Lung (tissue), 11 donors: ENCODE measurements at regions not wholly inside any gene's neighbourhood (a gene's known extent, or its start where the extent isn't known, plus 50 kb on each side); places are given as distances from the start of the nearest gene placed in this dataset.

Experiments
- ATAC-seq: fragments of 200-7000 bp; cut with Tn5 transposase; one replicate; pipeline ENCODE4 v1.9.1; 2020; ENCODE audit warnings: moderate number of reproducible peaks; ENCODE audit not compliant: insufficient read depth, low FRiP score
- DNase-seq, 3 donors: peaks; one replicate each; pipeline ENCODE4 v3.0.0-alpha.2; 2013 to 2017
- H3K27ac ChIP-seq, 2 donors: one replicate each; pipeline ENCODE4 v1.5.1; 2013; ENCODE audit warnings: mild to moderate bottlenecking in 2 of 2, moderate library complexity in 2 of 2, control low read depth in 1 of 2, inconsistent platforms in 1 of 2, low read depth in 1 of 2, low read length in 1 of 2
- H3K27me3 ChIP-seq, 3 donors: one replicate each; pipeline ENCODE4 v1.5.1; 2013; ENCODE audit warnings: low read length in 2 of 3; ENCODE audit not compliant: control insufficient read depth in 3 of 3, insufficient read depth in 3 of 3
- H3K36me3 ChIP-seq, 4 donors: one replicate each; pipeline ENCODE4 v1.5.1; 2013; ENCODE audit warnings: low read length in 4 of 4, mild to moderate bottlenecking in 1 of 4, moderate library complexity in 1 of 4; ENCODE audit not compliant: control insufficient read depth in 4 of 4, insufficient read depth in 4 of 4
- H3K4me1 ChIP-seq, 5 donors: one replicate each; pipeline ENCODE4 v1.5.1; 2013; ENCODE audit warnings: low read length in 5 of 5, mild to moderate bottlenecking in 2 of 5, moderate library complexity in 1 of 5; ENCODE audit not compliant: control insufficient read depth in 5 of 5, insufficient read depth in 5 of 5
- H3K4me3 ChIP-seq: one replicate; pipeline ENCODE4 v1.5.1; 2013; ENCODE audit warnings: mild to moderate bottlenecking, control low read depth, moderate library complexity
- H3K9ac ChIP-seq, 2 donors: one replicate each; pipeline ENCODE4 v1.5.1; 2013; ENCODE audit warnings: low read length in 2 of 2, control low read depth in 1 of 2; ENCODE audit not compliant: insufficient read depth in 1 of 2
- H3K9me3 ChIP-seq, 4 donors: one replicate each; pipeline ENCODE4 v1.5.1; 2013; ENCODE audit warnings: low read length in 3 of 4, mild to moderate bottlenecking in 1 of 4, moderate library complexity in 1 of 4; ENCODE audit not compliant: control insufficient read depth in 4 of 4, insufficient read depth in 3 of 4
- WGBS, 2 donors: extraction: QIAGEN DNeasy Blood & Tissue Kit; methylation state at CpG; one replicate each; pipeline ENCODE4 v1.1.7; 2013; 5-methylcytosine and 5-hydroxymethylcytosine counted together
- TF ChIP-seq, protein P1 (sequence below): IDR thresholded peaks from 2 replicates; pipeline ENCODE4 v1.5.1; 2012; ENCODE audit warnings: mild to moderate bottlenecking; ENCODE audit errors: control extremely low read depth, extremely low read depth
- donor health status: control.
- donor health status: control.
- donor health status: Bipolar disorder and iron deficiency.
- donor health status: healthy.
- donor health status: DM: yes; HTN: yes; CAD: no.

DNA sequence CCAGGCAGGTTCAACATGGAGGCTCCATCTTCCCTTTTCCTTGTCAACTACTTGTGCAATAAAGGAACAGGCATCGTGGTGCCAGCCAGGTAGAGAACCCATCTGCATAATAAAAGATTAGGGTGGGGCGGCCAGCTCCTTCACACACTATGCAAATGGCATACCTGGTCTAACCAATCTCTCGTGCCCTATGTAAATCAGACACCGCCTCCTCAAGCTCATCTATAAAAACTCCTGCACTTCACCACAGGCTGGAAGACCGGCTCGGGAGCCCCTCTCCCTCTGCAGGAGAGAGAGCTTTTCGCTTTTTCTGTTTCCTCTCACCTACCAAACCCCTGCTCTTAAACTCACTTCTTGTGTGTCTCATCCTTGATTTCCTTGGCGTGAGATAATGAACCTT lies 244.3 kb upstream of the PUM3 start:
- ATAC-seq = no peak
- TF ChIP-seq, protein P1, sequence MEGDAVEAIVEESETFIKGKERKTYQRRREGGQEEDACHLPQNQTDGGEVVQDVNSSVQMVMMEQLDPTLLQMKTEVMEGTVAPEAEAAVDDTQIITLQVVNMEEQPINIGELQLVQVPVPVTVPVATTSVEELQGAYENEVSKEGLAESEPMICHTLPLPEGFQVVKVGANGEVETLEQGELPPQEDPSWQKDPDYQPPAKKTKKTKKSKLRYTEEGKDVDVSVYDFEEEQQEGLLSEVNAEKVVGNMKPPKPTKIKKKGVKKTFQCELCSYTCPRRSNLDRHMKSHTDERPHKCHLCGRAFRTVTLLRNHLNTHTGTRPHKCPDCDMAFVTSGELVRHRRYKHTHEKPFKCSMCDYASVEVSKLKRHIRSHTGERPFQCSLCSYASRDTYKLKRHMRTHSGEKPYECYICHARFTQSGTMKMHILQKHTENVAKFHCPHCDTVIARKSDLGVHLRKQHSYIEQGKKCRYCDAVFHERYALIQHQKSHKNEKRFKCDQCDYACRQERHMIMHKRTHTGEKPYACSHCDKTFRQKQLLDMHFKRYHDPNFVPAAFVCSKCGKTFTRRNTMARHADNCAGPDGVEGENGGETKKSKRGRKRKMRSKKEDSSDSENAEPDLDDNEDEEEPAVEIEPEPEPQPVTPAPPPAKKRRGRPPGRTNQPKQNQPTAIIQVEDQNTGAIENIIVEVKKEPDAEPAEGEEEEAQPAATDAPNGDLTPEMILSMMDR = no peak
- 85 to 88% methylated on average over 8 of the region's 8 CpGs for WGBS, 2 donors
- H3K4me3 ChIP-seq = no peak overlapping the region
- H3K36me3 ChIP-seq = no peaks in the 10 kb centered on the region
- H3K9me3 ChIP-seq = no peaks in the 10 kb centered on the region
- H3K27me3 ChIP-seq = no peaks in the 10 kb centered on the region
- DNase-seq = no peak
- no peak overlapping the region for H3K9ac ChIP-seq
- no peak overlapping the region for H3K27ac ChIP-seq
- no peaks in the 10 kb centered on the region for H3K4me1 ChIP-seq

DNA sequence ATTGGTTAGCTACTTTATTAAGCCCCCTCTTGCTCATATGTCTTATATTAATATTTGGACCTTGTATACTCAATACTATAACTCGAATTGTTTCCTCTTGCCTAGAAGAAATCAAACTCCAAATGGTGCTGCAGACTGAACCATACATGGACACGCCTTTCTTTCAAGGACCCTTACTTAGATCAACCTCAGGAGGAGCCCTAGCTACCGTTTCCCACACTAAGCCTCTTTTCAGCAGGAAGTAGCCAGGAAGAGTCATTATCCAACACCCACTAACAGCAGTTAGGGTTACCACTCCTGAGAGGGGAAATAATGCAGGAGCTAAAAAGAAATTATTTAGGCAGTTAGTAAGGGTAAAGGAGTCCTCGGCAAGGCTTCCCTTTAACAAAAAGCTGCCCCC lies 243.8 kb upstream of the PUM3 start:
- ATAC-seq (no peak), DNase-seq (no peak)
- TF ChIP-seq, protein P1 = no peak
- Histone ChIP-seq H3K9me3 (no peaks in the 10 kb centered on the region), H3K36me3 (no peaks in the 10 kb centered on the region), H3K4me3 (no peak overlapping the region), H3K4me1 (no peaks in the 10 kb centered on the region), H3K27me3 (no peaks in the 10 kb centered on the region), H3K27ac (no peak overlapping the region), H3K9ac (no peak overlapping the region)
- WGBS, 2 donors = 72 to 90% methylated on average over 4 of the region's 4 CpGs

DNA sequence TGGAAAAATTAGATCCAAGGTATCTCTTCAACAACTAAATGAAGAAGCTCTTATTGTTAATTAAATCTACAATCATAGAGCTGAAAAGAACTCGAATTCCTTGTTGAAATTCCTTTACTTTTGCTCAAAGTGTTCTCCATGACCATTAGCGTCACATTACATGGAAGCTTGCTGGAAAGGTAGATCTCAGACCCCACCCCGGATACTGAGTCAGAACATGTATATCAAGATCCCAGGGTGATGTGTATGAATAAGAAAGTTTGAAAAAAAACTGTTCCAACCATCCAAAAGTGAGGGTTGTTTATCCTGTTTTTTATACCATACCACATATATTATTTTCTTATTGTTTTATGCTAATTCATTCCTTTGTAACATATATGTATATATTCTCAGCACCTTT lies 237.1 kb upstream of the PUM3 start:
- Histone ChIP-seq H3K9me3 (no peaks in the 10 kb centered on the region), H3K27me3 (no peaks in the 10 kb centered on the region), H3K9ac (no peak overlapping the region), H3K36me3 (no peaks in the 10 kb centered on the region), H3K27ac (no peak overlapping the region), H3K4me1 (no peaks in the 10 kb centered on the region), H3K4me3 (no peak overlapping the region)
- DNase-seq (no peak), ATAC-seq (no peak)
- 83 to 89% methylated on average over 3 of the region's 3 CpGs for WGBS, 2 donors
- TF ChIP-seq, protein P1 = no peak

DNA sequence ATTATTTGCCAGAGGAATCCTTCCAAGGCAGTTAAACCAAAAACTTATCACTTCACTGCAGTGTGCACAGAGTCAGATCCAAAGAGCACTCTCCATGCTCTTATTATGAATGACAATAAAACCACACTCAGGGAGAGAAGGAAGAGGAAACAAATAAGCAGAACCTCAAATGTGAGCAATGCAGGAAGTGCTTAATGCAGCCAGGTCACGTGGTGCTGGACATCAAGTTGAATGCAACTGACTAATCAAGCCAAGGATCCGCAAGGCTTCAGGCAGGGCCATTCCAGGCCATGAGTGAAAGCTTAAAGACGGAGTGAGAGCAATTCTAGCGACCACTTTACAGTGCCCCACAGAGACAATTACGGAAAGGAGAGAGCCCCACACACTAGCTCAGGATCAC lies 230.4 kb upstream of the PUM3 start:
- Histone ChIP-seq H3K27ac (no peak overlapping the region), H3K4me1 (no peaks in the 10 kb centered on the region), H3K4me3 (no peak overlapping the region), H3K27me3 (no peaks in the 10 kb centered on the region), H3K9me3 (peaks cover 0 to 6% (median 2%) of the 10 kb centered on the region in 4 donors), H3K36me3 (no peaks in the 10 kb centered on the region), H3K9ac (no peak overlapping the region)
- no peak for DNase-seq
- TF ChIP-seq, protein P1 = no peak
- no peak for ATAC-seq
- 72 to 74% methylated on average over 5 of the region's 5 CpGs for WGBS, 2 donors
